ENCODE measurements at regions not wholly inside any gene's neighbourhood (a gene's known extent, or its start where the extent isn't known, plus 50 kb on each side); places are given as distances from the start of the nearest gene placed in this dataset.

DNA sequence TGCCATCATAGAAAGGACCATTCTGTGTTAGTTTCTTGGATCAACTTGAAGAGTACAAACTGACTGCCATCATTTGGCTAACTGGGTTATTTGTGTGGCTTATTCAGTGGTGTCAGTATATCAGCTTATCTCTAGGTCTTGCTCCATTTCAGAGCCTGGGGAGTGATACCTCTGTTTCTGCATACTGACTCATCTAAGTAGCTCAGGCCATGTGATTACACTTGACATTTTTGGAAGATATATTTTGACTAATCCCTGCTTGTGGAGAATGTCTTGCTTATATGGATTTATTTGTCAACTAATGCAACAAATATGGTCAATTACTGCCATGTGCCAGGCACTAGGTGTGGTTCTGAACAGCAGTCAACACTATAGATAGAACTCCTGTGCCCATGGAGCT lies 311.7 kb downstream of the YTHDC2 start:
- ATAC-seq (no peak), DNase-seq (no peak)
- Histone ChIP-seq H3K4me1 (no peaks in the 10 kb centered on the region), H3K9me3 (no peaks in the 10 kb centered on the region), H3K27me3 (ENCODE audit: insufficient read depth in 3 of 3, low read length in 2 of 3) (no peaks in the 10 kb centered on the region), H3K27ac (no peak overlapping the region), H3K4me3 (no peak overlapping the region), H3K36me3 (ENCODE audit: insufficient read depth in 1 of 2, low read depth in 1 of 2) (no peaks in the 10 kb centered on the region)
- intact Hi-C loops (cut with DNase I) = no loop called here
- TF ChIP-seq, protein P1, sequence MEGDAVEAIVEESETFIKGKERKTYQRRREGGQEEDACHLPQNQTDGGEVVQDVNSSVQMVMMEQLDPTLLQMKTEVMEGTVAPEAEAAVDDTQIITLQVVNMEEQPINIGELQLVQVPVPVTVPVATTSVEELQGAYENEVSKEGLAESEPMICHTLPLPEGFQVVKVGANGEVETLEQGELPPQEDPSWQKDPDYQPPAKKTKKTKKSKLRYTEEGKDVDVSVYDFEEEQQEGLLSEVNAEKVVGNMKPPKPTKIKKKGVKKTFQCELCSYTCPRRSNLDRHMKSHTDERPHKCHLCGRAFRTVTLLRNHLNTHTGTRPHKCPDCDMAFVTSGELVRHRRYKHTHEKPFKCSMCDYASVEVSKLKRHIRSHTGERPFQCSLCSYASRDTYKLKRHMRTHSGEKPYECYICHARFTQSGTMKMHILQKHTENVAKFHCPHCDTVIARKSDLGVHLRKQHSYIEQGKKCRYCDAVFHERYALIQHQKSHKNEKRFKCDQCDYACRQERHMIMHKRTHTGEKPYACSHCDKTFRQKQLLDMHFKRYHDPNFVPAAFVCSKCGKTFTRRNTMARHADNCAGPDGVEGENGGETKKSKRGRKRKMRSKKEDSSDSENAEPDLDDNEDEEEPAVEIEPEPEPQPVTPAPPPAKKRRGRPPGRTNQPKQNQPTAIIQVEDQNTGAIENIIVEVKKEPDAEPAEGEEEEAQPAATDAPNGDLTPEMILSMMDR (IDR thresholded peaks at IDR 0.05) = no peak

DNA sequence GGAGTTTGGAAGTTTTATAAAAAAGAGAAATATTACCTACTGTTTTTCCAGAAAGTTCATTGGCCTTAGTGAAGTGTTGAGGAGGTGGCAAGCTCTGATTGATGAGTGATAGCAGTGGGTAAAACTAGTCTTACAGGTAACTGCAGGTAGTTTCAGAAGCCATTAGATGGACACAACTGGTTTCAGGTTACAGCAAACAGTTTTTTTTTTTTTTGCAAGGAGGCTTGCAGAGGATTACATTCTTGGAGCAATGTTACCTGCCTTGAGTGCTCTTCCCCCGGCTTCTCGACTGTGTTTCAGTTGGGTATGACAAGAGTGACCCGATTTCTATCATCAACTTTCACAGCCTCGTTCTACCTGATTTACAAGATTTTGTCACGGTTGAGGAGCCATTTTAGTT lies 333.4 kb downstream of the YTHDC2 start:
- TF ChIP-seq, protein P1 (IDR thresholded peaks at IDR 0.05) = no peak
- Histone ChIP-seq H3K36me3 (ENCODE audit: insufficient read depth in 1 of 2, low read depth in 1 of 2) (no peaks in the 10 kb centered on the region), H3K4me3 (no peak overlapping the region), H3K27me3 (ENCODE audit: insufficient read depth in 3 of 3, low read length in 2 of 3) (no peaks in the 10 kb centered on the region), H3K4me1 (no peaks in the 10 kb centered on the region), H3K9me3 (no peaks in the 10 kb centered on the region), H3K27ac (no peak overlapping the region)
- intact Hi-C loops (cut with DNase I) = no loop called here
- ATAC-seq (no peak), DNase-seq (no peak)
- WGBS, 3 donors = 62 to 74% (median 63%) methylated on average over 5 of the region's 5 CpGs

DNA sequence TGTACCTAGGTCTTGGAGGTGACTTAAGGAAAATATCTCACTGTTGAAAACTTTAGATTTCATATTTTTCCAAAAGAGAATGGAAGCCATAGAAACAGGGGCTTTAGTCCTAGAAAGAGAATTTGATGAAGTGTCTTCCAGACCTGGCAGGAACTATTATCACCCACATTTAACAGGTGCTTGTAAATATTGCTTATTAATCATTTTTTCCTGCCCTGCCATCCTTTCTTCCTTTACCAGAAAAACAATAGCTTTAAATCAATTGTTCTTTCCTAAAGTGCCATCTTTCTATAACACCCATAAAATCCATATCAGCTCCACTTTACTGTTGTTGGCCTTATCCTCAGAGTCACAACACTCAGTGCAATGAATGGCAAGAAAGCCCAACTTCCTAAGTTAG lies 350.9 kb downstream of the YTHDC2 start:
- no peaks in the 10 kb centered on the region for H3K4me1 ChIP-seq
- H3K9me3 ChIP-seq = no peaks in the 10 kb centered on the region
- no peak overlapping the region for H3K4me3 ChIP-seq
- TF ChIP-seq, protein P1 (IDR thresholded peaks at IDR 0.05) = no peak
- no peak overlapping the region for H3K27ac ChIP-seq
- no peaks in the 10 kb centered on the region for H3K36me3 ChIP-seq (ENCODE audit: insufficient read depth in 1 of 2, low read depth in 1 of 2)
- intact Hi-C loops (cut with DNase I) = no loop called here
- no peaks in the 10 kb centered on the region for H3K27me3 ChIP-seq (ENCODE audit: insufficient read depth in 3 of 3, low read length in 2 of 3)
- DNase-seq = no peak
- no peak for ATAC-seq

DNA sequence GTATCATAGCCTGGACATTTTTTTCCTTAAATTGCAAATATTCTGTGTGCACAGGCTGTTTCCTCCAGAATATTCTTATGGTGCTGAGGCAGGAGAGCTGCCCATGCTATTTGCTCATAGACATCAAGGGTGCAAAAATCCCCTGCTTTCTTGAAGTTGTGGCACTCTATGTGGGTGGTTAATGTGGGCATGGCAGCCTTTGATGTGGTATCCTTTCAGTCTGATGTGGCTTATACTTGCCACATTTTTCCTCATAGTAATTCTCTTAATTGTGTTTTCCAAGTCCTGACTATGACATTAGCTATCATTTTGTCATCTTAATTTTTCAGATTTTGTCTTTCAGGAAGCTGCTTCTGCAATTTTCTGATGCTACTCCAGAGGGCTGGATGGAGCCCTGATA lies 353.3 kb downstream of the YTHDC2 start:
- no peaks in the 10 kb centered on the region for H3K27me3 ChIP-seq (ENCODE audit: insufficient read depth in 3 of 3, low read length in 2 of 3)
- H3K4me3 ChIP-seq = no peak overlapping the region
- no peak for ATAC-seq
- TF ChIP-seq, protein P1 (IDR thresholded peaks at IDR 0.05) = no peak
- H3K4me1 ChIP-seq = no peaks in the 10 kb centered on the region
- no peaks in the 10 kb centered on the region for H3K36me3 ChIP-seq (ENCODE audit: insufficient read depth in 1 of 2, low read depth in 1 of 2)
- no peak for DNase-seq
- intact Hi-C loops (cut with DNase I) = no loop called here
- H3K27ac ChIP-seq = no peak overlapping the region
- no peaks in the 10 kb centered on the region for H3K9me3 ChIP-seq

DNA sequence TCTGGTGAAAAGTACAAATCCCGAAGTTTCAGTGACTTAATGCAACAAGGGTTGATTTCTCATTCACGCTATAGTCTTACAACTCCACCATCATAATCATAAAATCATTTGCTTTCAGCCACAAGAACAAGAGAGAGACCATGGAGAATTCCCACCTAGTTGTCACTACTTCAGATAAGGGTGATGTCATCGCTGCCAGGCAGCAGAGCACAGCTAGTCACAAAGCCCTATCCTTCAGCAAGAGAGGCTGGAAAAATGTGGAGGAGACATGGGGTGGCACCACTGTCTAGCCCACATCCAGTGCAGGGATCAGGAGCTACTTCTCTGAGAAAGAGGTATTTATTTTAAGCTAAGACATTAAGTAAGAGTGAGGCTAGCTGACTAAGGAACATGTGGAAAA lies 356.1 kb downstream of the YTHDC2 start:
- DNase-seq = no peak
- intact Hi-C loops (cut with DNase I) = no loop called here
- no peaks in the 10 kb centered on the region for H3K27me3 ChIP-seq (ENCODE audit: insufficient read depth in 3 of 3, low read length in 2 of 3)
- no peak overlapping the region for H3K27ac ChIP-seq
- H3K9me3 ChIP-seq = no peaks in the 10 kb centered on the region
- TF ChIP-seq, protein P1 (IDR thresholded peaks at IDR 0.05) = no peak
- no peaks in the 10 kb centered on the region for H3K4me1 ChIP-seq
- ATAC-seq = no peak
- H3K4me3 ChIP-seq = no peak overlapping the region
- H3K36me3 ChIP-seq (ENCODE audit: insufficient read depth in 1 of 2, low read depth in 1 of 2) = no peaks in the 10 kb centered on the region
- WGBS, 3 donors = 70 to 77% (median 73%) methylated on average over 3 of the region's 3 CpGs
